ENCODE measurements at regions not wholly inside any gene's neighbourhood (a gene's known extent, or its start where the extent isn't known, plus 50 kb on each side); places are given as distances from the start of the nearest gene placed in this dataset.

GRCh38 chr11:8794677-8795103, 112.1 kb downstream of the RPL27A start:
- TF ChIP-seq CTCF (conservative IDR thresholded peaks at IDR 0.05; ENCODE audit: low read length) = no peak; the same call in 1 of the 2 replicates
- no peak for TF ChIP-seq EZH2phosphoT487 (IDR thresholded peaks at IDR 0.05; ENCODE audit: borderline replicate concordance, low read depth, low read length)

Measured in OCI-LY7 (cell line).